Colonic mucosa (tissue), 4 donors: ENCODE measurements at regions not wholly inside any gene's neighbourhood (a gene's known extent, or its start where the extent isn't known, plus 50 kb on each side); places are given as distances from the start of the nearest gene placed in this dataset.

Experiments
- DNase-seq: peaks from one replicate; pipeline ENCODE4 v3.0.0-alpha.2; 2020
- H3K27ac ChIP-seq: fragments of 200-600 bp; one replicate; pipeline ENCODE4 v1.8.0; 2021
- H3K27me3 ChIP-seq: fragments of 200-600 bp; one replicate; pipeline ENCODE4 v1.8.0; 2021
- H3K36me3 ChIP-seq: fragments of 200-600 bp; one replicate; pipeline ENCODE4 v1.8.0; 2021
- H3K4me1 ChIP-seq: fragments of 200-600 bp; one replicate; pipeline ENCODE4 v1.8.0; 2021; ENCODE audit warnings: mild to moderate bottlenecking
- H3K4me3 ChIP-seq: fragments of 200-600 bp; one replicate; pipeline ENCODE4 v1.8.0; 2021
- H3K9ac ChIP-seq, 2 donors: one replicate each; pipeline ENCODE4 v1.7.0; 2013; ENCODE audit warnings: control low read depth in 2 of 2, low read depth in 2 of 2, low read length in 2 of 2
- H3K9me3 ChIP-seq: fragments of 200-600 bp; one replicate; pipeline ENCODE4 v1.8.0; 2021
- intact Hi-C: fragments of 100-400 bp; cut with DNase I; formaldehyde crosslinking; loops from one replicate; pipeline ENCODE4 v1.14.1; 2022
- TF ChIP-seq, protein P1 (sequence below): fragments of 200-600 bp; IDR thresholded peaks from one replicate; pipeline ENCODE4 v1.8.0; 2022; ENCODE audit warnings: antibody characterized with exemption, mild to moderate bottlenecking
- donor health status: healthy.
- donor health status: DM: no; HTN: no; CAD: no.
- donor health status: DM: no; HTN: no; CAD: no.

DNA sequence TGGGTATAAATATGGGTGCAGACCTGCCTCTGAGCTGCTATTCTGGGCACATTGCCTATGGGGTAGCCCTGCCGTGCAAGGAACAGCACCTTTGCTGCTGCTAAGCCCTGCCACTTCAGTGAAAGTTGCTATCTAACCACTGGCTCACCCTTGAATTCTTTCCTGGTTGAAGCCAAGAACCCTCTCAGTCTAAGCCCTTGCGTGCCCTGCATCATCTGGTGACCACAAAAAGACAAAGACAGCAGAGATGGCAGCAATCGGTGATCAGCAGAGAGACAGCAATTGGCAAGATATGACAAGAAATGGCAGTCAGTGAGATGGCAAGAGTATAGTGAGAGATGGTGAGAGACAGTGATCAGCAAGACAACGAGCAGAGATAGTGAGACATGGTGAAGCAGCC, 418.3 kb downstream of the MATN1 start:
- Histone ChIP-seq H3K4me1 (no peaks in the 10 kb centered on the region), H3K9me3 (no peaks in the 10 kb centered on the region), H3K27me3 (no peaks in the 10 kb centered on the region), H3K27ac (no peak overlapping the region), H3K36me3 (no peaks in the 10 kb centered on the region), H3K9ac (no peak overlapping the region), H3K4me3 (no peak overlapping the region)
- intact Hi-C loops: no loop called here
- DNase-seq: no peak
- TF ChIP-seq, protein P1, sequence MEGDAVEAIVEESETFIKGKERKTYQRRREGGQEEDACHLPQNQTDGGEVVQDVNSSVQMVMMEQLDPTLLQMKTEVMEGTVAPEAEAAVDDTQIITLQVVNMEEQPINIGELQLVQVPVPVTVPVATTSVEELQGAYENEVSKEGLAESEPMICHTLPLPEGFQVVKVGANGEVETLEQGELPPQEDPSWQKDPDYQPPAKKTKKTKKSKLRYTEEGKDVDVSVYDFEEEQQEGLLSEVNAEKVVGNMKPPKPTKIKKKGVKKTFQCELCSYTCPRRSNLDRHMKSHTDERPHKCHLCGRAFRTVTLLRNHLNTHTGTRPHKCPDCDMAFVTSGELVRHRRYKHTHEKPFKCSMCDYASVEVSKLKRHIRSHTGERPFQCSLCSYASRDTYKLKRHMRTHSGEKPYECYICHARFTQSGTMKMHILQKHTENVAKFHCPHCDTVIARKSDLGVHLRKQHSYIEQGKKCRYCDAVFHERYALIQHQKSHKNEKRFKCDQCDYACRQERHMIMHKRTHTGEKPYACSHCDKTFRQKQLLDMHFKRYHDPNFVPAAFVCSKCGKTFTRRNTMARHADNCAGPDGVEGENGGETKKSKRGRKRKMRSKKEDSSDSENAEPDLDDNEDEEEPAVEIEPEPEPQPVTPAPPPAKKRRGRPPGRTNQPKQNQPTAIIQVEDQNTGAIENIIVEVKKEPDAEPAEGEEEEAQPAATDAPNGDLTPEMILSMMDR: no peak

DNA sequence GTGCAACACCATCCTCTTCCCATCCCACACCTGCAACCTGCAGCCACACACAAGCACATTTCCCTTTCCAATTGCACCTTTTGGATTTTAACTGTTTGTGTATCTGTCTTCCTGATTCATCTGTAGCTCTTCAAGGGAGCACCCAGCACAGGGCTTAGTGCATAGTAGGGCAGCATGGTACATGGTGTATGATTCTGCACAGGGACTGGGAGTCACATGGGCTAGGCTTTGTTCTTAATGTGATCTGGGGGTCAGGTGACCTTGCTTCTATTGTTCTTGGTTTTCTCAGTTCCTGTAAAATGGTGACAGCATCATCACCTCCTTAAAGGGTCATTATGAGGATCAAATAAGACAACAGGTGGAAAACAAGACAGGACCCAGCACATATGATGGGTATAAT, 419.3 kb downstream of the MATN1 start:
- intact Hi-C loops: no loop called here
- no peaks in the 10 kb centered on the region for H3K27me3 ChIP-seq

DNA sequence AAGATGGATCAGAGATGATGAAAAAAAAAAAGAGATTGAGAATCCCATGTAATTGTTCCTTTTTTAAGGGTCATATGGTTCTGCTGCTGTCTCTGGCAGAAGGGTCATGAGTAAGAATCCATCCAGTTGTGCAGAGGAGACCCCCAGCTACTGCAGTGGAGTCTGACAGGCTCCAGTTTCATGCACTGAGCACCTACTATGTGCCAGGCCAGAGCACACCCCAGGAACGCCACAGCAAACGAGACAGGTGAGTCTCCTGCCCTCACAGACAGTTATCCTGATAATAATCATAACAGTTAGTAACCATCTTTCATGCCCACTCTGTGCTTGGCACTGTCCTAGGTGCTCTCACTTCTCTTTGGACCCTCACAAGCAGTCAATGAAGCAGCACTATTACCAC, 420.0 kb downstream of the MATN1 start:
- intact Hi-C loops: no loop called here
- Histone ChIP-seq H3K27ac (no peak overlapping the region), H3K9ac (no peak overlapping the region), H3K4me1 (no peaks in the 10 kb centered on the region), H3K27me3 (no peaks in the 10 kb centered on the region), H3K9me3 (no peaks in the 10 kb centered on the region), H3K4me3 (no peak overlapping the region), H3K36me3 (no peaks in the 10 kb centered on the region)
- TF ChIP-seq, protein P1: no peak
- no peak for DNase-seq

More for the DNA sequence above, 419.3 kb downstream of the MATN1 start:
- no peaks in the 10 kb centered on the region for H3K36me3 ChIP-seq
- no peak overlapping the region for H3K27ac ChIP-seq
- DNase-seq: no peak
- H3K4me3 ChIP-seq: no peak overlapping the region
- H3K9ac ChIP-seq: no peak overlapping the region
- H3K9me3 ChIP-seq: no peaks in the 10 kb centered on the region
- TF ChIP-seq, protein P1: no peak
- H3K4me1 ChIP-seq: no peaks in the 10 kb centered on the region

DNA sequence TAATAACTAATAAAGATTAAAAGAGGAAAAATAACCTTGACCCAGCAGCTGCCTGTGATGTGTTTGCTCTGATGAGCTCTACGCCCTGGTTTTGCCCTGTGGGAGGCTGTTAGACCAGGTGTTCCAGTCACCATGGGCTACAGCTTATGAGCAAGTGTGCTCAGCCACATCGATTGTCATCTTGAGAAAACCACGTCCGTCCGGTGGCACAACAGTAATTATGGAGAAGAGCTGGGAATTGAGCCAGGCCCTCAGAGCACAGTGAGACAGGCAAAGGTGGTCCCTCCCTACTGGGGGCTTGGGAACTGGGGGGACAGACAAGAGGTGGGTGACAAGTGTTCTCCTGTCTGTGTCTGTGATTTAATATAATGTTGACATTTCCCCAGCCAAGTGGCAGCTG, 420.5 kb downstream of the MATN1 start:
- H3K36me3 ChIP-seq: no peaks in the 10 kb centered on the region
- H3K4me3 ChIP-seq: no peak overlapping the region
- peak; percentile 4 for DNase-seq
- no peaks in the 10 kb centered on the region for H3K4me1 ChIP-seq
- intact Hi-C loops: no loop called here
- H3K9ac ChIP-seq: no peak overlapping the region
- TF ChIP-seq, protein P1: no peak
- no peaks in the 10 kb centered on the region for H3K27me3 ChIP-seq
- H3K27ac ChIP-seq: no peak overlapping the region
- no peaks in the 10 kb centered on the region for H3K9me3 ChIP-seq

DNA sequence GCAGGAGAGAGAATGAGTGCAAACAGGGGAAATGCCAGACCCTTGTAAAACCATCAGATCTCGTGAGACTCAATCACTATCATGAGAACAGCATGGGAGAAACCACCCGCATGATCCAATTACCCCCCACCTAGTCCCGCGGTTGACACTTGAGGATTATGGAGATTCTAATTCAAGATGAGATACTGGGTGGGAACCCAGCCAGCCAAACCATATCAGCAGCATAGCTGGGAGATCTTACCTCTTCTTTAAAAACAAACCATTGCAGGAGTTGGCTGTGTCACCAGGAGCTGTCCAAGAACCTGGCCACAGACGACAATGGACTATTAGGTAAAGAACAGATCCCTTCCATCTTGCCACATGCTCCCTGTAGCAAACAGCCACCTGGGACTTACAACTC, 422.7 kb downstream of the MATN1 start:
- Histone ChIP-seq H3K9me3 (no peaks in the 10 kb centered on the region), H3K4me3 (no peak overlapping the region), H3K4me1 (no peaks in the 10 kb centered on the region), H3K9ac (no peak overlapping the region), H3K27ac (no peak overlapping the region), H3K36me3 (no peaks in the 10 kb centered on the region), H3K27me3 (no peaks in the 10 kb centered on the region)
- DNase-seq: peak; percentile 4
- TF ChIP-seq, protein P1: no peak
- intact Hi-C loops: no loop called here

DNA sequence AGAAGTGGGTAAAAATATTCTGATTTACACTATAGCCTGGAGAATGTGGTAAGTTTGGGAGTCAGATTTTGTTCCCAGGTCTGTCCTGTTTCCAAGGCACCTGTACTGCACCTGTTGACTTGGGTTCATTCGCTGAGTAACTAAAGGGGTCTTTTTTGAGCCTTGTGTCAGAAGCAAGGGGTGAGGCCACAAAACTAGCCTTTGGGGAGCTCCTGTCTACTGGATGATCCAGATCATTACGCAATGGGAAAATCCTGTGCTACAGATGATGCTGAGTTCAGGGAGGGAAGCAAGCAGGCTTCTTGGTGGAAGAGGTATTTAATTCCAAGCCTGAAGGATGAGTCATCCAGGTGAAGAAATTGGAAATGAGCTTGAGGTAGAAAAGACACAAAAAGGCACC, 424.0 kb downstream of the MATN1 start:
- no peak overlapping the region for H3K27ac ChIP-seq
- no peaks in the 10 kb centered on the region for H3K4me1 ChIP-seq
- TF ChIP-seq, protein P1: no peak
- intact Hi-C loops: no loop called here
- no peaks in the 10 kb centered on the region for H3K36me3 ChIP-seq
- no peak for DNase-seq
- no peak overlapping the region for H3K4me3 ChIP-seq
- H3K9me3 ChIP-seq: no peaks in the 10 kb centered on the region
- no peaks in the 10 kb centered on the region for H3K27me3 ChIP-seq
- no peak overlapping the region for H3K9ac ChIP-seq
